Colonic mucosa (tissue), 4 donors: ENCODE measurements at regions not wholly inside any gene's neighbourhood (a gene's known extent, or its start where the extent isn't known, plus 50 kb on each side); places are given as distances from the start of the nearest gene placed in this dataset.
"Not testable (repeated sequence)": the region's sequence is repeated elsewhere in the genome, so short reads cannot be mapped to it uniquely, and the experiment has no call there.

Source experiments
- DNase-seq: peaks from one replicate; pipeline ENCODE4 v3.0.0-alpha.2; 2020
- H3K27ac ChIP-seq: fragments of 200-600 bp; one replicate; pipeline ENCODE4 v1.8.0; 2021
- H3K27me3 ChIP-seq: fragments of 200-600 bp; one replicate; pipeline ENCODE4 v1.8.0; 2021
- H3K36me3 ChIP-seq: fragments of 200-600 bp; one replicate; pipeline ENCODE4 v1.8.0; 2021
- H3K4me1 ChIP-seq: fragments of 200-600 bp; one replicate; pipeline ENCODE4 v1.8.0; 2021; ENCODE audit warnings: mild to moderate bottlenecking
- H3K4me3 ChIP-seq: fragments of 200-600 bp; one replicate; pipeline ENCODE4 v1.8.0; 2021
- H3K9ac ChIP-seq, 2 donors: one replicate each; pipeline ENCODE4 v1.7.0; 2013; ENCODE audit warnings: control low read depth in 2 of 2, low read depth in 2 of 2, low read length in 2 of 2
- H3K9me3 ChIP-seq: fragments of 200-600 bp; one replicate; pipeline ENCODE4 v1.8.0; 2021
- CTCF ChIP-seq: fragments of 200-600 bp; IDR thresholded peaks from one replicate; pipeline ENCODE4 v1.8.0; 2022; ENCODE audit warnings: antibody characterized with exemption, mild to moderate bottlenecking
- intact Hi-C: fragments of 100-400 bp; cut with DNase I; formaldehyde crosslinking; loops from one replicate; pipeline ENCODE4 v1.14.1; 2022
- donor health status: healthy.
- donor health status: DM: no; HTN: no; CAD: no.
- donor health status: DM: no; HTN: no; CAD: no.

DNA sequence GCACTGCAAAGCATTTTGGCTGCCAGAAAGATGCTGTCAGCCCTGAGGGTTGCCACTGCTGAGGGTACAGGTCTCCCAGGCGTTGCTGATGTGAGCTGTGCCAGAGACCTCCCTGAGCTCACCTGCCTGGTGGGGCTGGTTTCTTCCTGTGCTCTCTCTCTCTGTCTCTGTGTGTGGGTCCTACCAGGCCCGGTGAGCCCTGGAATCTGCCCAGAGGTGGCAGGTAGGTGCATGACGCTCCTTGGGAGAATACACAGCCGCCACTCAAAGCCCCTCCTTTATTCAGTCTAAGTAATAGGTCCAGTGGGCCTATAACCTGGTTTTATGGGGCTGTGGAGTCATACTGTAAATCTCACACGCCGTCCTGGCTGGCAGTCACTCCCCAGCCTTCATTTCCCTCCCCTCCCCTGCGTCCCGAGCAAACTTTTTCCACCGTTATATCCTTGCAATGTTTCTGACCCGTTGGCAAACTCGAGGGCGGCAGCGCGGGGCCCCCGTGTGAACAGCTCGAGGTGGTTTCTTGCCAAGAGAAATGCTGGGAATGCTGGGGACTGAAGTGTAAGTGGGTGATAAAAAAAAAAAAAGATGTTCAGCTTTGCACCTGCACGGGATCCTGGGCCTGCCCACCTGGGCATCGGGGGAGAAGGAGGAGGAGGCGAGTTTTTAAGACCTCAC is 245.9 kb downstream of the CRLF2 start:
- intact Hi-C loops, result no loop called here
- no peak overlapping the region for H3K9ac ChIP-seq
- no peak for TF ChIP-seq CTCF
- no peaks in the 10 kb centered on the region for H3K27me3 ChIP-seq
- H3K36me3 ChIP-seq, result no peaks in the 10 kb centered on the region
- H3K9me3 ChIP-seq, result no peaks in the 10 kb centered on the region
- H3K27ac ChIP-seq, result no peak overlapping the region
- DNase-seq, result no peak
- H3K4me1 ChIP-seq, result no peaks in the 10 kb centered on the region
- no peak overlapping the region for H3K4me3 ChIP-seq

- Histone ChIP-seq H3K4me1 (no peaks in the 10 kb centered on the region), H3K27me3 (no peaks in the 10 kb centered on the region), H3K27ac (no peak overlapping the region), H3K36me3 (no peaks in the 10 kb centered on the region), H3K9me3 (no peaks in the 10 kb centered on the region), H3K9ac (no peak overlapping the region), H3K4me3 (no peak overlapping the region)
- no peak for DNase-seq
- TF ChIP-seq CTCF, result no peak
- intact Hi-C loops, result no loop called here
Observed at GRCh38 chrX:964831-965416, 247.5 kb downstream of the CRLF2 start.

GRCh38 chrX:960821-961220 is 251.6 kb downstream of the CRLF2 start:
- Histone ChIP-seq H3K27ac (no peak overlapping the region), H3K9ac (no peak overlapping the region), H3K36me3 (no peaks in the 10 kb centered on the region), H3K4me3 (no peak overlapping the region), H3K27me3 (no peaks in the 10 kb centered on the region), H3K4me1 (no peaks in the 10 kb centered on the region), H3K9me3 (no peaks in the 10 kb centered on the region)
- no peak for DNase-seq
- no peak for TF ChIP-seq CTCF
- intact Hi-C loops, result no loop called here

GRCh38 chrX:959595-959994 is 252.9 kb downstream of the CRLF2 start:
- intact Hi-C loops, result no loop called here
- no peak overlapping the region for H3K27ac ChIP-seq
- H3K4me3 ChIP-seq, result no peak overlapping the region
- no peak for DNase-seq
- no peak for TF ChIP-seq CTCF
- no peaks in the 10 kb centered on the region for H3K36me3 ChIP-seq
- no peaks in the 10 kb centered on the region for H3K4me1 ChIP-seq
- no peaks in the 10 kb centered on the region for H3K27me3 ChIP-seq
- H3K9ac ChIP-seq, result no peak overlapping the region
- H3K9me3 ChIP-seq, result no peaks in the 10 kb centered on the region

GRCh38 chrX:955168-955781 is 257.2 kb downstream of the CRLF2 start:
- H3K4me1 ChIP-seq, H3K27ac ChIP-seq, H3K9me3 ChIP-seq, intact Hi-C loops, H3K9ac ChIP-seq, H3K27me3 ChIP-seq, H3K4me3 ChIP-seq, DNase-seq, H3K36me3 ChIP-seq: not testable (repeated sequence)

GRCh38 chrX:953879-954482 is 258.5 kb downstream of the CRLF2 start:
- Histone ChIP-seq H3K9ac (no peak overlapping the region), H3K4me1 (no peaks in the 10 kb centered on the region), H3K27ac (no peak overlapping the region), H3K4me3 (no peak overlapping the region), H3K27me3 (no peaks in the 10 kb centered on the region), H3K9me3 (no peaks in the 10 kb centered on the region), H3K36me3 (no peaks in the 10 kb centered on the region)
- no peak for TF ChIP-seq CTCF
- intact Hi-C loops, result no loop called here
- DNase-seq, result no peak
